Sciatic nerve (tissue), 2 donors: ENCODE measurements at regions not wholly inside any gene's neighbourhood (a gene's known extent, or its start where the extent isn't known, plus 50 kb on each side); places are given as distances from the start of the nearest gene placed in this dataset.

Experiments used
- ATAC-seq: fragments of 200-7000 bp; cut with Tn5 transposase; one replicate; pipeline ENCODE4 v1.9.1; 2020; ENCODE audit warnings: mild to moderate bottlenecking, moderate library complexity
- DNase-seq: peaks from one replicate; pipeline ENCODE4 v3.0.0-alpha.2; 2020; ENCODE audit warnings: low spot score
- intact Hi-C: fragments of 100-400 bp; cut with DNase I; formaldehyde crosslinking; loops from one replicate; pipeline ENCODE4 v1.14.2; 2022
- donor health status: DM: no; HTN: no; CAD: no.
- donor health status: DM: no; HTN: no; CAD: no.

GRCh38 chr2:106041150-106041549, 153.0 kb downstream of the UXS1 start:
- no peak for ATAC-seq
- intact Hi-C loops: no loop called here
- no peak for DNase-seq

GRCh38 chr2:106039634-106040315, 154.3 kb downstream of the UXS1 start:
- ATAC-seq (no peak), DNase-seq (no peak)
- intact Hi-C loops: no loop called here

GRCh38 chr2:106038601-106039375, 155.3 kb downstream of the UXS1 start:
- ATAC-seq (peak; percentile 75), DNase-seq (no peak)
- intact Hi-C loops: no loop called here

- intact Hi-C loops: no loop called here
- ATAC-seq (peak; percentile 50), DNase-seq (no peak)
Measured at GRCh38 chr2:106037932-106038331, 156.2 kb downstream of the UXS1 start.

- no peak for ATAC-seq
- intact Hi-C loops: no loop called here
- DNase-seq: no peak
Measured at GRCh38 chr2:106037262-106037661, 156.8 kb downstream of the UXS1 start.

GRCh38 chr2:106034325-106034724, 159.8 kb downstream of the UXS1 start:
- ATAC-seq: no peak
- no peak for DNase-seq
- intact Hi-C loops: no loop called here

- DNase-seq (no peak), ATAC-seq (no peak)
- intact Hi-C loops: no loop called here
Measured at GRCh38 chr2:106032676-106033075, 161.4 kb downstream of the UXS1 start.

GRCh38 chr2:106030287-106031268, 163.5 kb downstream of the UXS1 start:
- DNase-seq (peak; percentile 70), ATAC-seq (peak; percentile 94)
- intact Hi-C loops: no loop called here

GRCh38 chr2:106028192-106028591, 165.9 kb downstream of the UXS1 start:
- ATAC-seq (no peak), DNase-seq (no peak)
- intact Hi-C loops: no loop called here

GRCh38 chr2:106026271-106027190, 167.6 kb downstream of the UXS1 start:
- intact Hi-C loops: no loop called here
- no peak for DNase-seq

GRCh38 chr2:106025796-106026195, 168.3 kb downstream of the UXS1 start:
- intact Hi-C loops: no loop called here
- no peak for ATAC-seq
- DNase-seq: no peak

More at GRCh38 chr2:106026271-106027190, 167.6 kb downstream of the UXS1 start:
- peak; percentile 42 for ATAC-seq

- DNase-seq: no peak
- intact Hi-C loops: no loop called here
- no peak for ATAC-seq
Measured at GRCh38 chr2:106021662-106022028, 172.5 kb downstream of the UXS1 start.

- ATAC-seq: peak; percentile 33
- DNase-seq: no peak
- intact Hi-C loops: no loop called here
Measured at GRCh38 chr2:106020821-106021661, 173.1 kb downstream of the UXS1 start.

GRCh38 chr2:106020032-106020431, 174.1 kb downstream of the UXS1 start:
- intact Hi-C loops: no loop called here

GRCh38 chr2:106018141-106018540, 176.0 kb downstream of the UXS1 start:
- intact Hi-C loops: no loop called here
- DNase-seq: no peak
- no peak for ATAC-seq

More at GRCh38 chr2:106020032-106020431, 174.1 kb downstream of the UXS1 start:
- DNase-seq (no peak), ATAC-seq (peak; percentile 49)

GRCh38 chr2:106012591-106013347, 181.3 kb downstream of the UXS1 start:
- DNase-seq (no peak), ATAC-seq (no peak)
- intact Hi-C loops: no loop called here
